HG02588 (cell line): ENCODE measurements at regions not wholly inside any gene's neighbourhood (a gene's known extent, or its start where the extent isn't known, plus 50 kb on each side); places are given as distances from the start of the nearest gene placed in this dataset.
"Not testable (repeated sequence)": the region's sequence is repeated elsewhere in the genome, so short reads cannot be mapped to it uniquely, and the experiment has no call there.

Experiments
- ATAC-seq: cut with Tn5 transposase; IDR thresholded peaks from one replicate; pipeline ENCODE4 v1.9.1; 2021; ENCODE audit warnings: mild to moderate bottlenecking, moderate library complexity; ENCODE audit not compliant: unreplicated experiment

- no peak for ATAC-seq
These were observed 168.4 kb downstream of the C11orf91 start for GRCh38 chr11:33532257-33532656.

DNA sequence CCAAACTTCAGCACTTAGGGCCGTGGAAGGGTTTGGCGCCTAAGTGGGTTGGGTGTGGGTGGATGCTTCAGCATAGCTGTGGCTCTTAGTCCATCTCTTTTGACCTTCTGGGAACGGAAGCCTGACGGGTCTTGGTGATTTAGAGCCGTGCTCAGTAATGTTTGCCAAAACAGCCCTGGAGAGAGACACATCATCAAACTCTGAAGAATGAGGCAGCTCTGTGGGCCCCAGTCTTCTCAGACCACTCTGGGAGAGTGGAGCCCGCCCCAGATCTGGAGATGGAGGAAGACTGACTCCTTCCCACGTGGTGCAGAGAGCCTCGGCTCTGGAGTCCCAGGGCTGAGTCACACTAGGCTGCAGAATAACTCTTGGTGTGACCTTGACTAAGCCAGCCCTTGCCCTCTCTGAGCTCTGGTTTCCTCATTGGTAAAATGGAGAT, 168.9 kb downstream of the C11orf91 start:
- ATAC-seq: no peak

DNA sequence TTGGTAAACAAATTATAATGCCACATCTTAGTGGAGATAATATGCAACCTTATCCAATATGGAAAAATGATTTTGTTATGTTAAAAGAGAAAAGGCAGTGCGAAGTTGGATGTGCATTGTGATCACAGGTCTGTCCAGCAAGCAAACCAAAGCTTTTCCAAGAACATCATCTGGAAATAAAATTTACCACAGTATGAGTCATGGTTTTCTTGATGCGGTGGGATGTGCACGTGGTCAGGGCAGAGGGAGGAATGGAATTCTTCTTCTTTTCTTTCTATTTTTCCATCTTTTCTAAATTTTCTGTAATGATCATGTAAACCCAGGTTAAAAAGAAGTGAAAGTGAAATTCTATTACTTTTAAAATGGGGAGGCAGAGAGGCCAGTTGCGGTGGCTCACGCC, 169.8 kb downstream of the C11orf91 start:
- no peak for ATAC-seq

DNA sequence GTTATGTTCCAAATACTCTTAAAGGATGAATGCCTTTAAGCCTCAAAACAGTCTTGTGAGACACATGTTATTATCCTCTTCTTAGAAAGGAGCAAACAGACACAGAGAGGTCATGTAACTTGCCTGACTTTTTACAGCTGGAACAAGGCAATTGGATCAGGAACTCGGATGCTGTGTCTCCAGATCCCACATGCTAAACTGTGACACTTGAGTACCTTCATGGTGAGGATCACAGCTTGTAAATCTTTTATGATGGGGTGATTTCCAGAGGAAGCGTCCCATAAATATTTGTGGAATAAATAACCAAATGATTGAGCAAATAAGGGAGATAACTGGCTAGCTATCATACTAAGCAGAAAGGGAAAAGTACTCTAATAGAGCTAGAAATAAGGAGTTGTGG, 171.2 kb downstream of the C11orf91 start:
- ATAC-seq: no peak

DNA sequence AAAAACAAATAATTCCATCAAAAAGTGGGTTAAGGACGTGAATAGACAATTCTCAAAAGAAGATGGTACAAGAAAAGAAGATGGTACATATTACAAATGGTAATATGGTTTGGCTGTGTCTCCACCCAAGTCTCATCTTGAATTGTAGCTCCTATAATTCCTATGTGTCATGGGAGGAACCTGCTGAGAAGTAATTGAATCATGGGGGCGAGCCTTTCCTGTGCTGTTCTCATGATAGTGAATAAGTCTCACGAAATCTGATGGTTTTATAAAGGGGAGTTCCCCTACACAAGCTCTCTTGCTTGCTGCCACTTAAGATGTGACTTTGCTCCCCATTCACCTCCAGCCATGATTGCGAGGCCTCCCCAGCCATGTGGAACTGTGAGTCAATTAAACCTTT, 172.9 kb downstream of the C11orf91 start:
- ATAC-seq: not testable (repeated sequence)

GRCh38 chr11:33525789-33526188, 174.8 kb downstream of the C11orf91 start:
- ATAC-seq: no peak

DNA sequence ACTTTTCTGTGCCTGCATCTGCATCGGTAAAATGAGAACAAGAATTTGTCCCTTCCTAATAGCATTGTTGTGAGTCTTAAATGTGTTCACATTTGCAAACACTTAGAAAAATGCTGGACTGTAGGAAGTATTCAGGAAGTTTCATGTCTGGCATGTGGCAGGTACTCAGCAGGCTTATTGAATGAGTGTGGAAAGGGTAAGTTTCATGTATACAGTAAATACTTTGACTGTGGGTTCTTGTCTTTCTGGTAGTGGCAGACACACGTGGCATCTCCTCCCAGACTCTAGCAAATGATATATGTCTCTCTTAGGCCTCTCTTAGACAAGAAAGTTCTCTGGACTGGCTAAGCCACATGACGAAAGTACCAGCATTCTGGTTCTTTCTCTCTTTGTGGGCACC, 179.2 kb downstream of the C11orf91 start:
- no peak for ATAC-seq

DNA sequence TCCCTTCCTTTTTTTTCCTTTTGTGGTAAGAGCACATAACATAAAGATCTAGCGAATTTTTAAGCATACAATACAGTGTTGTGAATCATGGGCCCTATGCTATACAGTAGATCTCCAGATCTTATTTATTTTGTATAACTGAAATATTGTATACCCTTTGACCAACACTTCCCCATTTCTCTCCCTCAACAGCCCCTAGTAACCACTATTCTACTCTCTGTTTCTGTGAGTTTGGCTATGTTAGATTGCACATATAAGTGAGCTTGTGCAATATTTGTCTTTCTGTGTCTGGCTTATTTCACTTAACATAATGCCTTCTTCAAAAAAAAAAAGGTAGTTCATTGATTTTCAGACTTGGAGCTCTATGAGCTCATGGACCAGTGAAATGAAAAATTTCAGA, 180.5 kb downstream of the C11orf91 start:
- no peak for ATAC-seq

GRCh38 chr11:33515347-33515746, 185.3 kb downstream of the C11orf91 start:
- no peak for ATAC-seq

GRCh38 chr11:33514079-33514925, 186.3 kb downstream of the C11orf91 start:
- no peak for ATAC-seq

DNA sequence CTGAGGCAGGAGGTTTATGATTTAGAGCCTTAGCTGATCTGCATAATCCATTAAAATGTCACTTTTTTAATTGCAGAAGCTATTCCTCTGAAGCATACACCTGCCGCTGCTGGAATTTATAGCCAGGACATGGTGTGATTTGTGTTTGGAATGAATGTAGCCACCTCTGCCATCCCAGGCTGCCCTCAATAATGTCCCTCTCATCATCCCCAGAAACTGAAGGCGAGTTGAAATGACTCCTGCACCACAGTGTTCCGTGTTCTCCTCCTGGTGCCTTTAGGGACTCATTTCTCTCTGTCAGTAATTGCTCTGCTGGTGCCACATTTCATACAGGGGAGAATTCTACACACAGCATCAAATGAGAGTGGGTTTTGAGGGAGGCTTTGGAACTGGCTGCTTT, 191.0 kb downstream of the C11orf91 start:
- no peak for ATAC-seq

DNA sequence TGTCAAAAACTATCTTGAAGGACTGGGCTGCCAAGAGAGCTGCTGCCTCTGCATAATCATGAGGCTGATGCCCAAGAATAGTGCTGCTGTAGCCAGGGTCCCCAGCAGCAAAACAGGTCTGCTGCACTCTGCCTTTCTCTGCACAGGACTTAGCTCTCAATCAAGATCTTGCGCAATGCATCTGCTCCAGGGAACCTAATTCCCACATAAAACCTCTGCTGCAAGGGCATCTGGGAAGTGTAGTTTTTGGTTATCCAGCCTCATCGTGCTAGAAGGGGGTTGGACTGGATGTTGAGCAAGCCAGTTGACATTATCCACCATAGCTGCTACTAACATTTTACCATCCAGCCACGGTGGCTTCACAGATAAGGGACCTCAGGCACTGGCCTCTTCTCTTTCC, 192.7 kb downstream of the C11orf91 start:
- no peak for ATAC-seq

GRCh38 chr11:33507356-33507755, 193.3 kb downstream of the C11orf91 start:
- ATAC-seq: no peak

DNA sequence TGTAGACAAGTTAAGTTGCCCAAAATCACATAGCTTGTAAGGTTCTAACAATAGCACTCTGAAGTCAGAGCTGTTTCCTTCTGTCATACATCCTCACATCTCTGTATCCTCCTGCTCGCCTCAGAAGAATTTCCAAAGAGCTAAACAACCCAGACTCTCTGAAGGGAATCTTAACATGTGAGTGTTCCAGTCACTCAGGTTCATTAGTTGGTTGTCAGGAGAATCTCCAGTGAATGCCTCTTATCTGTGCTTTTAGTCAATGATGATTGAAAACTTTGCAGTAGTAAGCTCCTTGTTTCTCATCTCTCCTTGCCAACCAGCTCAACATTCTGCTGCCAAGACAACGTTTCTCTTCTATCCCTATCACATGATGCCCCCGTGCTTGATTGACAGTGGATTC, 195.5 kb downstream of the C11orf91 start:
- ATAC-seq: no peak

DNA sequence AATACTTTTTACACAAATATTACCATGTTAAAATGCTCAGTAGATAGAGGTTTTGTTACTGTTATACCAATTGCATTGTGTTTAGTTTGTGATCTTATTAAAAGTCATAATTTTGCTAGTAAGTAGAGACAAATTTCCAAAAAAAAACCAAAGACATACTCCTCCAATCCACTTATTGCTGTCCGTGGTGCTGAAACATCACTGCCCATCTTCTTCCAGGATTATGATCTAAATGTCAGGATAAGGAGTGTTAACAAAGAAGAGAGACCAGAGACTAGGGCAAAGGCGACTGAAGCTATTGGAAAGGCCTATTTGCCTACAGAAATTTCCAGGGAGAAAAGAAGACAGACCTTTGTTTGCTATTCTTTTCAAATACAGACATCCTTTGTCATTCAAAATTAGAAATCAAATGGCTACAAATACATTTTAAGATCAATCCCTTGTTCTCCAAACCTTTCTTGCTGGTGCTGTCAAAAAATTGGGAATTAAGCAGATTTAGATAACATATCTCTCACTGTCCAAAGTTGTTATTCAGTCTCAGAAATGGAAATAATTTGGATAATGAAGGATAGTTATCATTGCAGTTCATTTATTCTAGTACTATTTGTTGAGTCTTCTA, 199.7 kb downstream of the C11orf91 start:
- ATAC-seq: no peak

DNA sequence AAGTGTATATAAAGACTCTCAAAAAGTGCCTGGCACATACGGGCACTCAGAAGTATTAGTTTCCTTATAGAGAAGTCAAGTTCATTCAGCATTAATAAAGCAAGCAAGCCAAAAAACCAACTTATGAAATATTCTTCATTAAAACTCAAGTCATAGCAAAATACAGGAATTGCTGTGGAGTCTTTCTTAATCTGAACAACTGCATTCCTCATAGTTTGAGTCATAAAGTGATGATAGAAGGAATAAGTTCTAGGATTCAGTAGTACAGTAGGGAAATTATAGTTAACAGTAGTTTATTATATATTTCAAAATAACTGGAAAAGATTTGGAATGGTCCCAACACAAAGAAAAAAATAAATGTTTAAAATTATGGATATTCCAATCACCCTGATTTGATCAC, 200.3 kb downstream of the C11orf91 start:
- no peak for ATAC-seq

DNA sequence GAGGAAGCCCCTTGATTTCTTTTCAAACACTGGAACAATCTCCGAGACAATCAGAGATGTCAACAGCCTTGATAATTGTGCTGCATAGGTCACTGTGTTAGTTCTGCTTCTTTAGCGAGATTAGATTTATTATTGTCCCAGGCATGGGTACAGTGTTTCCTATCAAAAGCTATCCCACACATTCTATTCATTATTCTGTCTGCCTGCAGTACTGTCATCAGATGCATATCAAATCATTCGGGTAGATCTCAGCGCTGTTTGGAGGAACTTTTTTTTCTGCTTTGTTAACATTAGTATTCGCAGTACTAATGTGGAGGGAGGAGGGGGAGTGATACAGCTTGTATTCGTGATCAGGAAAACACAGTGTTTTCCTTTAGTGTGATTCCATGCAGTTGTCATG, 208.0 kb downstream of the C11orf91 start:
- no peak for ATAC-seq

DNA sequence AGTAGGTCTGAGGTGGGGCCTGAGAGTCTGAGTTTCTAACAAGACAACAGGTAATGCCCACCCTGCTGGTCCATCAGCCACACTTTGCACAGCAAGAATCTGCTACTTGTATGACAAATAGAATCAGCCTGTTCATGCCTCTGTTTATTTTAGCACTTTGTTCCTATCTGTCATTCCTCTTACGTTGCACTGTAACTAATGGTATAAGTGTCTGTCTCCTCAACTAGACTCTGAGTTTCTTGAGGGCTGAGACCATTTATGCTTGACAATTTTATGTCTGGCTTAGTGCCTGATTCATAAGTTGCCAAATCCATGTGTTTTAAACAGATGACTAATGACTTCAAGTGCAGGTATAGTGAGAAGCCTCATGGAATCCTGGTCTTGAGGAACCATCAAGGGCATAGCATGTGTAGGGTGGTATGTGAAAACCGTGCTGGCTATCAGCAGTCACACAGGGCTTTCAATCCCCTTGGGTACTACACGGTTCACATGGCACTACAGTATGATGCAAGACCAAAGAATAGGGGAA, 209.7 kb downstream of the C11orf91 start:
- no peak for ATAC-seq

- no peak for ATAC-seq
These were observed 211.7 kb downstream of the C11orf91 start for GRCh38 chr11:33488971-33489370.

DNA sequence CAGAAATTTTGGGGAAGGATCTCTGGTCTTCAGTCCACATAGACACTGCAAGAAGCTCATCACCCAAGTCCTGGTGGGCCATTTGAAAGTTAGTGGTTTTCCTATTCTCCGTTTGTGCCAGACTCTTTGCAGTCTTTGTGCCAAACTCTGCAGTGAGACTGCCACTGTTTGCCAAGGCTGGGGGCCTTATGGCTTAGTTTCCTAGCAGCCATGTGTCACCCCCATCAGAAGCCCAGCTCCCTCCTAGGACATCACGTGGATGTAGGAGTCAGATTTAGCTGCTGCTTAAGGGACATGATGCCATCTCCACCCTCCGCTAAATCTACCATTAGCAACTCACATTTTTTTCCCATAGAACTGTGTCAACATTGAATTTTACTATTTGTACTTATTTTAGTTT, 220.0 kb downstream of the C11orf91 start:
- no peak for ATAC-seq

DNA sequence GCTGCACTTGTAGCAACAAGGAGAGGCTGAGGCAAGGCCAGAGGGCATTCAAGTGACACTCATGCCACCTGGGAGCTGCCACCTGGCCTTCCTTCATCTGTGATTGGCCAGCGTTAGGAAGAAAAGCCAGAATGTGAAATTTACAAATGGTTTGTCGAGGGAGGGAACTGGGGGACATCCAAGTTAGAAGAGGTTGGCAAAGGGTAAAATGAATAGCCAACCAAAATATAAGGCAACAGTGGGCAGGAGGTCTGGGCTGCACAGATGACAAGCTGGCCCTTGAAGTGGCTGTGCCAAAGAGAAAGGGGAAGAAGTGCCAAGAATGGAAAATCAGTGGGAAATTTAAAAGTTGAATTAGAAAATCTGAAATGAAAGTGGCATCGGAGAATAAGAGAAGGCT, 221.4 kb downstream of the C11orf91 start:
- no peak for ATAC-seq

GRCh38 chr11:33478111-33478573, 221.0 kb downstream of the HIPK3 start:
- no peak for ATAC-seq
